Inflammatory macrophage (primary cell): ENCODE measurements at regions not wholly inside any gene's neighbourhood (a gene's known extent, or its start where the extent isn't known, plus 50 kb on each side); places are given as distances from the start of the nearest gene placed in this dataset.
"Not testable (repeated sequence)": the region's sequence is repeated elsewhere in the genome, so short reads cannot be mapped to it uniquely, and the experiment has no call there.

ENCODE experiments used
- DNase-seq, 2 donors: peaks; one replicate each; pipeline ENCODE4 v3.0.0-alpha.2; 2020 to 2022

DNA sequence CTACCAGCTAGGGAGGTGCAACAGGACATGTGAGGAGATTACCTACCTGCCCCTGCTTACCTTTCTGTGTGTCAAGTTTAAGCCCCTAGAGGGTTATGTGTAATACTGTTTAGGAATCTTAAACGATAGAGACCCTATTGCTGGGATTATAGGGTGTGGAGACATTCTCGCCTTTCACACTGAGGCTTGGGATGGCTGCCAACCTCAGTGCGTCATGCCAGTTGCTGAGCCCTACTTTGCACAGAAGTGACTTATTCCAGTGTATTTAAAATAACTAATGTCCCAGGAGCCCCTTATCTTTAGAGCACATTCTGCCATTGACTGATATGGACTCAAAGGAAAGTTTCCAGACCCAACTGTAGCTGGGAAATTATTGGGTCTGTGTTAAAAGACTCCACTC is 76.6 kb upstream of the XPA start:
- no peak for DNase-seq

GRCh38 chr9:97774673-97775072 is 77.5 kb upstream of the XPA start:
- DNase-seq: no peak

GRCh38 chr9:97778740-97779139 is 74.3 kb upstream of the FOXE1 start:
- DNase-seq: not testable (repeated sequence)

DNA sequence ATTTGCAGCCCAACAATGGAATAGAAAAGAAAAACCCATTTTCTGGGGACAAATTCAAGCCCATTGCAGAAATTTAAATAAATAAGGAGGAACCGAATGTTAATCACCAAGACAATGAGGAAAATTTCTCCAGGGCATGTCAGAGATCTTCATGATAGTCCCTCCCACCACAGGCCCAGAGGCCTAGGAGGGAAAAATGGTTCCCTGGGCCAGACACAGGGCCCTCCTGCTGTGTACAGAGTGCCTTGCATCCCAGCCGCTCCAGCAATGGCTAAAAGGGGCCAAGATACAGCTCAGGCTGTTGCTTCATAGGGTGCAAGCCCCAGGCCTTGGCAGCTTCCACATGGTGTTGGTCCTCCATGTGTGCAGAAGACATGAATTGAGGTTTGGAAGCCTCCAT is 73.4 kb upstream of the FOXE1 start:
- DNase-seq: no peak

DNA sequence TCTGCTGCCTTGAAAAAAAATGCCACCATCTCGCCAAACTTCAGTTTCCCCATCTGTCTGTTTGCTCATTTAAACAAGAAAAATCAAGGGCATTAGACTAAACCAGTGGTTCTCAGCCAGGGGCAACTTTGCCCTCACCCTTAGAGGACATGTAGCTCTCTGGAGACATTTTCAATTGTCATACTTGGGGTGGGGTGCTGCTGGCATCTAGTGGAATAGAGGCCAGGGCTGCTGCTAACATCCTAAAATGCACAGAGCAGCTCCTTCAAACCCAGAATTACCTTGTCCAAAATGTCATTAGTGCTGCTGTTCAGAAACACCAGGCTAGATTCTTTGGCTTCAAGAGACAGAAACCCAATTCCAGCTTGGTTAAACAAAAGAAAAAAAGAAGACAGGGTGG is 71.1 kb upstream of the FOXE1 start:
- DNase-seq: no peak

DNA sequence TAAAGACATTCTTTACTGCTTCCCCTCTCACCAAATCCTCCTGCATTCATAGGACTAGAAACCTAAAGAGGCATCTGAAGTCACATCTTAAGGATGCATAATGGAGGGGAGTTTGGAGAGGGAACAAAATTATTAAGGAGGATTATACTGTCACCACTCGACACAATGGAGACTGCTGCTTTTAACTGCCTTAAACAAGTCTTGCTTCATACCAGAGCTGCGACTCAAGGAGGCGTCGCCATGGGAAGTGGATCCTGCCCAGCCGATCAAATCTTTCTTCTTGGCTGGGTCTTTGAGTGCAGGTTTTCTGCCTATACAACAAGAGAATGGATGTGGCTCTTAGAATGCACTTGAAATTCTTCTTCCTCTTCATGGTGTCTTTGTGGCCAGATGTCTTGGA is 66.7 kb upstream of the FOXE1 start:
- DNase-seq: no peak

- no peak for DNase-seq
Measured at GRCh38 chr9:97787551-97787950, 65.5 kb upstream of the FOXE1 start.

- DNase-seq: no peak
Measured at GRCh38 chr9:97788763-97789663, 64.0 kb upstream of the FOXE1 start.

GRCh38 chr9:97790542-97790941 is 62.5 kb upstream of the FOXE1 start:
- DNase-seq: no peak

- DNase-seq: no peak
Measured at GRCh38 chr9:97791542-97791941, 61.5 kb upstream of the FOXE1 start.

- no peak for DNase-seq
Measured at GRCh38 chr9:97793067-97793466, 60.0 kb upstream of the FOXE1 start.

DNA sequence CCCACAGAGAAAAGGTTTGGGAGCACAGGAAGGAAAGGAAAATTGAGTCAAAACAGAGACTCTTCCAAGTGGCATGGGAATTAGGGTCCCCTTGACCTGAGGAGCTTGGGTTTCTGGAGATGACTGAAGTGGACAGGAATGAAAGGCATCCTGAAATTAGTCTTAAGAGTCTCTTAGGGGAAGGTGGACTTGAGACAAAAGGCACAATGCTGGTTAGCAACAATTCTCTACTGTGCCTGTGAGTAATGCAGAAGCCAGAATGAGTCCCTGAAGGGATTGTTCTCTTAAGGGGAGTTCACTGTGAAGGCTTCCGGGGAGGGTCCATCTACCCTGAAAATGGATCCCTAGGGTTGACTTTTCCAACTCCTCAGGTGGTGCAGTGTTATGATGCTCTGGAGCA is 58.4 kb upstream of the FOXE1 start:
- no peak for DNase-seq

GRCh38 chr9:97796176-97796575 is 56.9 kb upstream of the FOXE1 start:
- DNase-seq: not testable (repeated sequence)

GRCh38 chr9:97801180-97801579 is 51.8 kb upstream of the FOXE1 start:
- DNase-seq: no peak

GRCh38 chr9:97802276-97802675 is 50.8 kb upstream of the FOXE1 start:
- no peak for DNase-seq

DNA sequence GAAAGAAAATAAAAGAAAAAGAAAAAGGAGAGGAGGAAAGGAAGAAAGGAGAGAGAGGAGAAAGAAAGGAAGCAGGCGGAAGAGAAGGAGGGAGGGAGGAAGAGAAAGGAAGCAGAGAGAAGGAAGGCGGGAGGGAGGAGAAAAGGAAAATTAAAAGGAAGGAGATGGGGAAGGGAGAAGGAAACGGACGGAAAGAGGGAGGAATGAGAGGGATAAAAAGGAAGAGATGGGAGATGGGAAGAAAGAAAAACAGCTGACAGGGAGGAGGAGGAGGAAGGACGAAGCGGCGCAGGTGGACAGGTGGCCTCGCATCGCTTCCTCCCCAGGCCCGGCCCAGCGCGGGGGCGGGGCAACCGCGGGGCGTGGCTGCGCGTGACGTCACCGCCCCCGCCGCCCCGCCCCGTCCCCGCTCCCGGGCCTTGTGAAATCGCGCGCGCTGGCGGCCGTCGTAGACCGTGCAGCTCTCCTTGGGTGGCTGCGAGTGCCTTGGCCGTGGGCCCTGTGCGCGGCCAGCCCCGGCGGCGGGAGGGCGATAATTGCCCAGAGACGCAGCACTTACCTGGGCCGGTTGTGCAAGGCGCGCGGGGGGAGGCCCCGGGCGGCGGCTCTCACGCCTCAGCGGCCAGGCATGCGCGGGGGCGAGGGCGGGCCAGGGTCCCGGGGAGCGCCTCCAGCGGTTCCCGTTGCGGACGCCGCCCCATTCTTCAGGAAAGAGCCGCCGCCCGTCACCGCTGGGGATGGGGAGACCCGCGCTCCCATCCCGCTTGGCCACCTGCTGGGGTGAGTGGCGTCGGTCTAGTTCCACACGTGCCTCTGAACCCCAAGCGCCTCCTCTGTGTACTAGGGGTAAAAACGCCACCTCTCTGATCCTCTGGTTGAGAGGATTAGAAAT is 49.6 kb upstream of the FOXE1 start:
- DNase-seq: peak; percentile 34 to 57
